ENCODE measurements at regions not wholly inside any gene's neighbourhood (a gene's known extent, or its start where the extent isn't known, plus 50 kb on each side); places are given as distances from the start of the nearest gene placed in this dataset.

- DNase-seq (ENCODE audit: low spot score) = no peak
- Histone ChIP-seq H3K27me3 (ENCODE audit: control insufficient read depth in 4 of 4, insufficient read depth in 4 of 4, low read length in 3 of 4) (no peaks in the 10 kb centered on the region), H3K4me3 (ENCODE audit: low read depth in 1 of 3, low read length in 3 of 3) (no peak overlapping the region), H3K27ac (ENCODE audit: low read depth in 1 of 2, low read length in 2 of 2) (no peak overlapping the region), H3K36me3 (ENCODE audit: control insufficient read depth in 4 of 4, insufficient read depth in 3 of 4, low read depth in 1 of 4, low read length in 3 of 4) (no peaks in the 10 kb centered on the region), H3K9me3 (ENCODE audit: control insufficient read depth in 4 of 4, low read length in 3 of 4) (no peaks in the 10 kb centered on the region), H3K4me1 (ENCODE audit: control insufficient read depth in 4 of 4, insufficient read depth in 4 of 4, low read length in 3 of 4) (no peaks in the 10 kb centered on the region), H3K9ac (ENCODE audit: low read depth in 1 of 2, low read length in 2 of 2) (no peak overlapping the region)
- no peak for TF ChIP-seq HNF4G (IDR thresholded peaks at IDR 0.05)
- 81% methylated on average over 5 of the region's 5 CpGs for whole genome bisulfite sequencing
Observed at GRCh38 chr9:13735181-13735580, 455.7 kb upstream of the MPDZ start.

DNA sequence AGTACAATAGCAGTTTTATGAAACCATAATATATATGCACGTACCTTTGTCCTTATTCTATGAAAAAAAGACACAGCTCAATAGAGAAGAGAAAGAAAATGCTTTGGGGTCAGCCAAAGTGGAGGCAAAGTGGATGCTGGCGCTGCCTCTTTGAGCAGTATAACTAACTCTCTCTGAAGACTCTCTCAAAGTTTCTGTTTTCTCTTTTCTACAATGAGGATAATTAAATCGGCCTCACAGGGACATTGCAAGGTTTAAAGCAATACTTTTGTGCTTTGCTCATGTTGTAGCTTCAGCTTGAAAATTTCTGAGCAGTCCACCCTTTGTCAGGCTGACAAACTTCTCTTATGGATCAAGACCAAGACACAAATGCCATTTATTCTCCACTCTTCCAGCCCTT, 455.1 kb upstream of the MPDZ start:
- Histone ChIP-seq H3K27ac (ENCODE audit: low read depth in 1 of 2, low read length in 2 of 2) (no peak overlapping the region), H3K4me3 (ENCODE audit: low read depth in 1 of 3, low read length in 3 of 3) (no peak overlapping the region), H3K36me3 (ENCODE audit: control insufficient read depth in 4 of 4, insufficient read depth in 3 of 4, low read depth in 1 of 4, low read length in 3 of 4) (no peaks in the 10 kb centered on the region), H3K9ac (ENCODE audit: low read depth in 1 of 2, low read length in 2 of 2) (no peak overlapping the region), H3K9me3 (ENCODE audit: control insufficient read depth in 4 of 4, low read length in 3 of 4) (no peaks in the 10 kb centered on the region), H3K4me1 (ENCODE audit: control insufficient read depth in 4 of 4, insufficient read depth in 4 of 4, low read length in 3 of 4) (no peaks in the 10 kb centered on the region), H3K27me3 (ENCODE audit: control insufficient read depth in 4 of 4, insufficient read depth in 4 of 4, low read length in 3 of 4) (no peaks in the 10 kb centered on the region)
- no peak for DNase-seq (ENCODE audit: low spot score)
- TF ChIP-seq, protein P1, sequence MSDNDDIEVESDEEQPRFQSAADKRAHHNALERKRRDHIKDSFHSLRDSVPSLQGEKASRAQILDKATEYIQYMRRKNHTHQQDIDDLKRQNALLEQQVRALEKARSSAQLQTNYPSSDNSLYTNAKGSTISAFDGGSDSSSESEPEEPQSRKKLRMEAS (IDR thresholded peaks at IDR 0.05) = no peak
- TF ChIP-seq RAD21 (IDR thresholded peaks at IDR 0.05) (no peak), FOXA1 (IDR thresholded peaks at IDR 0.05) (no peak), EGR1 (IDR thresholded peaks at IDR 0.05; ENCODE audit: low read depth in 2 of 2) (no peak)
- WGBS = 74% methylated on average over 3 of the region's 3 CpGs

GRCh38 chr9:13732290-13732689, 452.8 kb upstream of the MPDZ start:
- Histone ChIP-seq H3K4me1 (ENCODE audit: control insufficient read depth in 4 of 4, insufficient read depth in 4 of 4, low read length in 3 of 4) (no peaks in the 10 kb centered on the region), H3K27me3 (ENCODE audit: control insufficient read depth in 4 of 4, insufficient read depth in 4 of 4, low read length in 3 of 4) (no peaks in the 10 kb centered on the region), H3K9ac (ENCODE audit: low read depth in 1 of 2, low read length in 2 of 2) (no peak overlapping the region), H3K9me3 (ENCODE audit: control insufficient read depth in 4 of 4, low read length in 3 of 4) (no peaks in the 10 kb centered on the region), H3K4me3 (ENCODE audit: low read depth in 1 of 3, low read length in 3 of 3) (no peak overlapping the region), H3K36me3 (ENCODE audit: control insufficient read depth in 4 of 4, insufficient read depth in 3 of 4, low read depth in 1 of 4, low read length in 3 of 4) (no peaks in the 10 kb centered on the region), H3K27ac (ENCODE audit: low read depth in 1 of 2, low read length in 2 of 2) (no peak overlapping the region)
- DNase-seq (ENCODE audit: low spot score) = no peak
- TF ChIP-seq SP1 (IDR thresholded peaks at IDR 0.05) (no peak), YY1 (IDR thresholded peaks at IDR 0.05) (no peak)

GRCh38 chr9:13731637-13732036, 452.1 kb upstream of the MPDZ start:
- DNase-seq (ENCODE audit: low spot score) = no peak
- Histone ChIP-seq H3K27ac (ENCODE audit: low read depth in 1 of 2, low read length in 2 of 2) (no peak overlapping the region), H3K36me3 (ENCODE audit: control insufficient read depth in 4 of 4, insufficient read depth in 3 of 4, low read depth in 1 of 4, low read length in 3 of 4) (no peaks in the 10 kb centered on the region), H3K9me3 (ENCODE audit: control insufficient read depth in 4 of 4, low read length in 3 of 4) (no peaks in the 10 kb centered on the region), H3K9ac (ENCODE audit: low read depth in 1 of 2, low read length in 2 of 2) (no peak overlapping the region), H3K4me1 (ENCODE audit: control insufficient read depth in 4 of 4, insufficient read depth in 4 of 4, low read length in 3 of 4) (no peaks in the 10 kb centered on the region), H3K27me3 (ENCODE audit: control insufficient read depth in 4 of 4, insufficient read depth in 4 of 4, low read length in 3 of 4) (no peaks in the 10 kb centered on the region), H3K4me3 (ENCODE audit: low read depth in 1 of 3, low read length in 3 of 3) (no peak overlapping the region)
- TF ChIP-seq TAF1 (conservative IDR thresholded peaks at IDR 0.05) (no peak), NR2F2 (IDR thresholded peaks at IDR 0.05) (no peak), RAD21 (IDR thresholded peaks at IDR 0.05) (no peak), FOXA2 (IDR thresholded peaks at IDR 0.05) (no peak), YY1 (IDR thresholded peaks at IDR 0.05) (no peak), CTCF (IDR thresholded peaks at IDR 0.05; ENCODE audit: low read depth, low read length, missing input control) (no peak), HNF4A (conservative IDR thresholded peaks at IDR 0.05) (no peak)
- TF ChIP-seq, protein P2, sequence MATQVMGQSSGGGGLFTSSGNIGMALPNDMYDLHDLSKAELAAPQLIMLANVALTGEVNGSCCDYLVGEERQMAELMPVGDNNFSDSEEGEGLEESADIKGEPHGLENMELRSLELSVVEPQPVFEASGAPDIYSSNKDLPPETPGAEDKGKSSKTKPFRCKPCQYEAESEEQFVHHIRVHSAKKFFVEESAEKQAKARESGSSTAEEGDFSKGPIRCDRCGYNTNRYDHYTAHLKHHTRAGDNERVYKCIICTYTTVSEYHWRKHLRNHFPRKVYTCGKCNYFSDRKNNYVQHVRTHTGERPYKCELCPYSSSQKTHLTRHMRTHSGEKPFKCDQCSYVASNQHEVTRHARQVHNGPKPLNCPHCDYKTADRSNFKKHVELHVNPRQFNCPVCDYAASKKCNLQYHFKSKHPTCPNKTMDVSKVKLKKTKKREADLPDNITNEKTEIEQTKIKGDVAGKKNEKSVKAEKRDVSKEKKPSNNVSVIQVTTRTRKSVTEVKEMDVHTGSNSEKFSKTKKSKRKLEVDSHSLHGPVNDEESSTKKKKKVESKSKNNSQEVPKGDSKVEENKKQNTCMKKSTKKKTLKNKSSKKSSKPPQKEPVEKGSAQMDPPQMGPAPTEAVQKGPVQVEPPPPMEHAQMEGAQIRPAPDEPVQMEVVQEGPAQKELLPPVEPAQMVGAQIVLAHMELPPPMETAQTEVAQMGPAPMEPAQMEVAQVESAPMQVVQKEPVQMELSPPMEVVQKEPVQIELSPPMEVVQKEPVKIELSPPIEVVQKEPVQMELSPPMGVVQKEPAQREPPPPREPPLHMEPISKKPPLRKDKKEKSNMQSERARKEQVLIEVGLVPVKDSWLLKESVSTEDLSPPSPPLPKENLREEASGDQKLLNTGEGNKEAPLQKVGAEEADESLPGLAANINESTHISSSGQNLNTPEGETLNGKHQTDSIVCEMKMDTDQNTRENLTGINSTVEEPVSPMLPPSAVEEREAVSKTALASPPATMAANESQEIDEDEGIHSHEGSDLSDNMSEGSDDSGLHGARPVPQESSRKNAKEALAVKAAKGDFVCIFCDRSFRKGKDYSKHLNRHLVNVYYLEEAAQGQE (IDR thresholded peaks at IDR 0.05) = no peak
- WGBS = 52% methylated on average over 2 of the region's 2 CpGs
